GM20431 (cell line): ENCODE measurements at regions not wholly inside any gene's neighbourhood (a gene's known extent, or its start where the extent isn't known, plus 50 kb on each side); places are given as distances from the start of the nearest gene placed in this dataset.

Experiments
- in situ Hi-C: fragments of 300-500 bp; cut with MseI, MboI; formaldehyde crosslinking; loops from one replicate; pipeline ENCODE4 v1.15.0; 2020; ENCODE audit warnings: low sequenced_read_pairs; ENCODE audit not compliant: unreplicated experiment

GRCh38 chr6:26300043-26300331 lies 65.0 kb upstream of the BTN3A2 start:
- in situ Hi-C loops, result no loop called here

GRCh38 chr6:26300359-26300758 lies 64.6 kb upstream of the BTN3A2 start:
- in situ Hi-C loops, result no loop called here

GRCh38 chr6:26300828-26301227 lies 64.2 kb upstream of the BTN3A2 start:
- in situ Hi-C loops, result no loop called here

- in situ Hi-C loops, result no loop called here
These were observed 63.4 kb upstream of the BTN3A2 start for GRCh38 chr6:26301638-26302037.

GRCh38 chr6:26302941-26303559 lies 61.9 kb upstream of the BTN3A2 start:
- in situ Hi-C loops, result no loop called here

- in situ Hi-C loops, result no loop called here
These were observed 60.7 kb upstream of the BTN3A2 start for GRCh38 chr6:26304213-26304796.

- in situ Hi-C loops, result no loop called here
These were observed 60.0 kb upstream of the BTN3A2 start for GRCh38 chr6:26304797-26305640.

- in situ Hi-C loops, result no loop called here
These were observed 59.4 kb upstream of the BTN3A2 start for GRCh38 chr6:26305641-26305969.

- in situ Hi-C loops, result no loop called here
These were observed 58.8 kb upstream of the BTN3A2 start for GRCh38 chr6:26306232-26306631.

- in situ Hi-C loops, result no loop called here
These were observed 57.1 kb upstream of the BTN3A2 start for GRCh38 chr6:26307850-26308249.

- in situ Hi-C loops, result no loop called here
These were observed 55.3 kb upstream of the BTN3A2 start for GRCh38 chr6:26309731-26310142.

GRCh38 chr6:26311012-26311384 lies 54.0 kb upstream of the BTN3A2 start:
- in situ Hi-C loops, result no loop called here

- in situ Hi-C loops, result no loop called here
These were observed 53.5 kb upstream of the BTN3A2 start for GRCh38 chr6:26311385-26312095.

- in situ Hi-C loops, result no loop called here
These were observed 52.9 kb upstream of the BTN3A2 start for GRCh38 chr6:26312096-26312463.

- in situ Hi-C loops, result no loop called here
These were observed 52.2 kb upstream of the BTN3A2 start for GRCh38 chr6:26312501-26313397.
